HEK293 (cell line): ENCODE measurements at regions not wholly inside any gene's neighbourhood (a gene's known extent, or its start where the extent isn't known, plus 50 kb on each side); places are given as distances from the start of the nearest gene placed in this dataset.

Source experiments
- KLF7 ChIP-seq: fragments of 450-650 bp; formaldehyde crosslinking; IDR thresholded peaks from 2 replicates; pipeline ENCODE4 v1.5.1; 2016; ENCODE audit warnings: missing biosample characterization, missing genetic modification characterization, borderline replicate concordance
- PRDM1 ChIP-seq: fragments of 450-650 bp; formaldehyde crosslinking; IDR thresholded peaks from 2 replicates; pipeline ENCODE4; 2016; ENCODE audit warnings: missing biosample characterization, missing genetic modification characterization
- SETDB1 ChIP-seq: IDR thresholded peaks from one replicate; pipeline ENCODE4 v1.6.1; 2017; ENCODE audit warnings: mild to moderate bottlenecking, low read length, moderate library complexity, mixed read lengths; ENCODE audit not compliant: insufficient read length
- TRIM28 ChIP-seq: IDR thresholded peaks from 2 replicates; pipeline ENCODE4 v1.6.1; 2011; ENCODE audit warnings: low read length, control low read depth, borderline replicate concordance
- ZBTB48 ChIP-seq: fragments of 450-650 bp; formaldehyde crosslinking; IDR thresholded peaks from 2 replicates; pipeline ENCODE4 v1.5.1; 2016; ENCODE audit warnings: missing biosample characterization, missing genetic modification characterization
- ZBTB6 ChIP-seq: fragments of 450-650 bp; formaldehyde crosslinking; IDR thresholded peaks from 2 replicates; pipeline ENCODE4 v1.5.1; 2017; ENCODE audit warnings: missing biosample characterization, missing genetic modification characterization
- ZFHX2 ChIP-seq: fragments of 450-650 bp; formaldehyde crosslinking; conservative IDR thresholded peaks from 2 replicates; pipeline ENCODE4 v1.5.1; 2016; ENCODE audit warnings: missing biosample characterization, missing genetic modification characterization
- ZNF146 ChIP-seq: fragments of 450-650 bp; formaldehyde crosslinking; IDR thresholded peaks from 2 replicates; pipeline ENCODE4 v1.5.1; 2016; ENCODE audit warnings: missing biosample characterization, missing genetic modification characterization
- ZNF274 ChIP-seq, 2 experiments: fragments of 200-500 bp in 1 of 2; fragments of 450-650 bp in 1 of 2; sonication (Bioruptor generic) in 1 of 2; formaldehyde crosslinking in 1 of 2; IDR thresholded peaks; 2 replicates each; pipeline versions ENCODE4 v1.5.1 to v1.6.1; 2014 to 2016; ENCODE audit warnings: borderline replicate concordance in 1 of 2, inconsistent platforms in 1 of 2, low read length in 1 of 2, missing biosample characterization in 1 of 2, missing genetic modification characterization in 1 of 2
- ZNF501 ChIP-seq: fragments of 450-650 bp; formaldehyde crosslinking; IDR thresholded peaks from 2 replicates; pipeline ENCODE4 v1.5.1; 2016; ENCODE audit warnings: missing biosample characterization, missing genetic modification characterization
- TF ChIP-seq, protein P1 (sequence below): fragments of 450-650 bp; formaldehyde crosslinking; IDR thresholded peaks from 2 replicates; pipeline ENCODE4 v1.5.1; 2016; ENCODE audit warnings: missing biosample characterization, missing genetic modification characterization
- TF ChIP-seq, protein P2 (sequence below): fragments of 450-650 bp; formaldehyde crosslinking; IDR thresholded peaks from 2 replicates; pipeline ENCODE4 v1.5.1; 2016; ENCODE audit warnings: missing biosample characterization, missing genetic modification characterization

DNA sequence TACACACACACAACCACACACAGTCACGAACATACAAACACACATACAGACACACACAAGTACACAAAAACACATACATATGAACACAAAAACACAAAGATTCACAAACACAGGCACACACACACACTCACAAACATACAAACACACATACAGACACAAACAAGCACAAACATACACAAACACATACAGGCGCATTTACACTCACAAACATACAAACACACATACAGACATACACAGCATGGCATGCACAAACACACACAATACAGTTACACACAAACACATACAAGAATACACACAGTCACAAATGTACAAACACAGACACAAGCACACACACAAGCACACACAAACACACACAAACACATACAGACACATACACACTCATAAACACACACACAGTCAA is 247.9 kb downstream of the TENT4A start:
- TF ChIP-seq PRDM1 (tag by site-specific recombination) = no peak
- TF ChIP-seq, protein P1, sequence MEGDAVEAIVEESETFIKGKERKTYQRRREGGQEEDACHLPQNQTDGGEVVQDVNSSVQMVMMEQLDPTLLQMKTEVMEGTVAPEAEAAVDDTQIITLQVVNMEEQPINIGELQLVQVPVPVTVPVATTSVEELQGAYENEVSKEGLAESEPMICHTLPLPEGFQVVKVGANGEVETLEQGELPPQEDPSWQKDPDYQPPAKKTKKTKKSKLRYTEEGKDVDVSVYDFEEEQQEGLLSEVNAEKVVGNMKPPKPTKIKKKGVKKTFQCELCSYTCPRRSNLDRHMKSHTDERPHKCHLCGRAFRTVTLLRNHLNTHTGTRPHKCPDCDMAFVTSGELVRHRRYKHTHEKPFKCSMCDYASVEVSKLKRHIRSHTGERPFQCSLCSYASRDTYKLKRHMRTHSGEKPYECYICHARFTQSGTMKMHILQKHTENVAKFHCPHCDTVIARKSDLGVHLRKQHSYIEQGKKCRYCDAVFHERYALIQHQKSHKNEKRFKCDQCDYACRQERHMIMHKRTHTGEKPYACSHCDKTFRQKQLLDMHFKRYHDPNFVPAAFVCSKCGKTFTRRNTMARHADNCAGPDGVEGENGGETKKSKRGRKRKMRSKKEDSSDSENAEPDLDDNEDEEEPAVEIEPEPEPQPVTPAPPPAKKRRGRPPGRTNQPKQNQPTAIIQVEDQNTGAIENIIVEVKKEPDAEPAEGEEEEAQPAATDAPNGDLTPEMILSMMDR = no peak
- no peak for TF ChIP-seq ZBTB48
- no peak for TF ChIP-seq ZNF274 (IDR thresholded peaks at IDR 0.05; ENCODE audit: low read length)
- TF ChIP-seq ZNF274 (tag by site-specific recombination; IDR thresholded peaks at IDR 0.05; ENCODE audit: borderline replicate concordance) = no peak
- TF ChIP-seq ZNF501 (tag by site-specific recombination) = no peak
- TF ChIP-seq ZFHX2 (tag by site-specific recombination) = no peak
- no peak for TF ChIP-seq ZNF146 (tag by site-specific recombination)
- TF ChIP-seq ZBTB6 (tag by site-specific recombination) = no peak
- no peak for TF ChIP-seq TRIM28
- TF ChIP-seq KLF7 (tag by site-specific recombination) = no peak
- TF ChIP-seq SETDB1 = no peak
- TF ChIP-seq, protein P2, sequence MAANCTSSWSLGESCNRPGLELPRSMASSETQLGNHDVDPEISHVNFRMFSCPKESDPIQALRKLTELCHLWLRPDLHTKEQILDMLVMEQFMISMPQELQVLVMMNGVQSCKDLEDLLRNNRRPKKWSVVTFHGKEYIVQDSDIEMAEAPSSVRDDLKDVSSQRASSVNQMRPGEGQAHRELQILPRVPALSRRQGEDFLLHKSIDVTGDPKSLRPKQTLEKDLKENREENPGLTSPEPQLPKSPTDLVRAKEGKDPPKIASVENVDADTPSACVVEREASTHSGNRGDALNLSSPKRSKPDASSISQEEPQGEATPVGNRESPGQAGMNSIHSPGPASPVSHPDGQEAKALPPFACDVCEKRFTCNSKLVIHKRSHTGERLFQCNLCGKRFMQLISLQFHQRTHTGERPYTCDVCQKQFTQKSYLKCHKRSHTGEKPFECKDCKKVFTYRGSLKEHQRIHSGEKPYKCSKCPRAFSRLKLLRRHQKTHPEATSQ (tag by site-specific recombination) = no peak
